Upper lobe of left lung (tissue), 6 donors: ENCODE measurements at regions not wholly inside any gene's neighbourhood (a gene's known extent, or its start where the extent isn't known, plus 50 kb on each side); places are given as distances from the start of the nearest gene placed in this dataset.

Source experiments
- ATAC-seq, 2 donors: fragments of 200-7000 bp; cut with Tn5 transposase; one replicate each; pipeline ENCODE4 v1.9.1; 2022; ENCODE audit warnings: mild to moderate bottlenecking in 2 of 2, moderate library complexity in 2 of 2; ENCODE audit not compliant: low FRiP score in 2 of 2
- DNase-seq, 2 donors: peaks; one replicate each; pipeline ENCODE4 v3.0.0-alpha.2; 2019 to 2020
- H3K27ac ChIP-seq, 4 donors: fragments of 200-600 bp; sonication (generic); one replicate each; pipeline ENCODE4 v1.5.1; 2016 to 2019
- H3K27me3 ChIP-seq, 4 donors: fragments of 200-600 bp; sonication (generic); one replicate each; pipeline ENCODE4 v1.5.1; 2017 to 2019
- H3K36me3 ChIP-seq, 4 donors: fragments of 200-600 bp; sonication (generic); one replicate each; pipeline ENCODE4 v1.5.1; 2016 to 2019
- H3K4me1 ChIP-seq, 4 donors: fragments of 200-600 bp; sonication (generic); one replicate each; pipeline ENCODE4 v1.5.1; 2018 to 2019
- H3K4me3 ChIP-seq, 4 donors: fragments of 200-600 bp; sonication (generic); one replicate each; pipeline ENCODE4 v1.5.1; 2017 to 2019; ENCODE audit warnings: mild to moderate bottlenecking in 2 of 4, moderate library complexity in 1 of 4
- H3K9me3 ChIP-seq, 4 donors: fragments of 200-600 bp; sonication (generic); one replicate each; pipeline ENCODE4 v1.5.1; 2018 to 2019
- EP300 ChIP-seq, 4 donors: sonication (generic); formaldehyde crosslinking; IDR thresholded peaks; one replicate each; pipeline ENCODE4 v1.5.1; 2017; ENCODE audit warnings: antibody characterized with exemption in 4 of 4, control low read depth in 2 of 4
- POLR2A ChIP-seq, 4 donors: fragments of 450-650 bp; IDR thresholded peaks; one replicate each; pipeline ENCODE4 v1.5.1; 2016 to 2017; ENCODE audit warnings: antibody characterized with exemption in 4 of 4, mild to moderate bottlenecking in 2 of 4
- POLR2AphosphoS5 ChIP-seq, 2 donors: sonication (generic); formaldehyde crosslinking; IDR thresholded peaks; one replicate each; pipeline ENCODE4 v1.5.1; 2017; ENCODE audit warnings: antibody characterized with exemption in 2 of 2
- WGBS, 2 donors: methylation state at CpG; one replicate each; pipeline ENCODE4 v1.1.5; 2017 to 2018; 5-methylcytosine and 5-hydroxymethylcytosine counted together
- TF ChIP-seq, protein P1 (sequence below), 6 experiments: fragments of 450-650 bp in 4 of 6; fragments of 200-600 bp in 2 of 6; sonication (generic) in 2 of 6; IDR thresholded peaks; one replicate each; pipeline ENCODE4 v1.5.1; 2016 to 2019; ENCODE audit warnings: antibody characterized with exemption in 6 of 6
- donor health status: DM: no; HTN: no; CAD: no; lungs with moderate emphysema.
- donor health status: DM: no; HTN: yes; CAD: no; lungs with severe emphysema.

DNA sequence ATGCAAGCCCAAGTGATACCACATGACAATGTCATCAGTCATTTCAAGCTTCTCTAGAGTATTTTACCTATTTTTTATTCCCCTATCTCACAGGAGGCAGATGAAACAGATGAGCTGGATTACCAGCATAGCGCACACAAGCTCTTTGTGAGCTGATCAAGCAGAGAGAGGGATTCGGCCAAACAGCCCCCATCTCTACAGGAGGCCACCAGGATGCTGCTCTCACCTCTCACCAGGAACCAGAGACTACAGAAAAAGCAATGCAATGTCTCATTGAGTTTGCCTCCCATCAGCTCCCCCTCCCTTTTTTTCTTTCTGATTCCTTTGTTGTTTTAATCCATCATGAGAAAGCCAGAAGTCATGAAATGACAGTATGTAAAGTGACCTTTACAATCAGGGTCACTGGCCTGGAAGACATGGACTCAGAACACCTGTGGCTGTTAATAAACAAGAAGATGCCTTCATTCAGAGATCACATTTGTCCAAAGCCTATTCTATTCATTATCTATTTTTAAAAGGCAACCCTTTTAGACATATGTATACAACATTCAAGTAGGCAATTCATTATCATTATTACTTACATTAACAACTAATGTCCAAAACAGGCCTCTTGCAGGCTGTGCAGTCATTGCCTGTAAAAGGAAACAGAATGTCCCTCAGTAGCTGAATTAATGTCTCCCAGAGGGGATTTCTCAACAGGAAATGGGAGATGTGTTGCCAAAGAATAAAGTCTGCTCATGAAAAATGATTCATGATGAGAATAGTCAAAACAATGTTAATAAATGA, 656.6 kb downstream of the TBC1D4 start:
- ATAC-seq (no peak), DNase-seq (no peak)
- TF ChIP-seq EP300 (IDR thresholded peaks at IDR 0.05) (no peak), POLR2A (IDR thresholded peaks at IDR 0.05) (no peak), POLR2AphosphoS5 (IDR thresholded peaks at IDR 0.05) (no peak)
- TF ChIP-seq, protein P1, sequence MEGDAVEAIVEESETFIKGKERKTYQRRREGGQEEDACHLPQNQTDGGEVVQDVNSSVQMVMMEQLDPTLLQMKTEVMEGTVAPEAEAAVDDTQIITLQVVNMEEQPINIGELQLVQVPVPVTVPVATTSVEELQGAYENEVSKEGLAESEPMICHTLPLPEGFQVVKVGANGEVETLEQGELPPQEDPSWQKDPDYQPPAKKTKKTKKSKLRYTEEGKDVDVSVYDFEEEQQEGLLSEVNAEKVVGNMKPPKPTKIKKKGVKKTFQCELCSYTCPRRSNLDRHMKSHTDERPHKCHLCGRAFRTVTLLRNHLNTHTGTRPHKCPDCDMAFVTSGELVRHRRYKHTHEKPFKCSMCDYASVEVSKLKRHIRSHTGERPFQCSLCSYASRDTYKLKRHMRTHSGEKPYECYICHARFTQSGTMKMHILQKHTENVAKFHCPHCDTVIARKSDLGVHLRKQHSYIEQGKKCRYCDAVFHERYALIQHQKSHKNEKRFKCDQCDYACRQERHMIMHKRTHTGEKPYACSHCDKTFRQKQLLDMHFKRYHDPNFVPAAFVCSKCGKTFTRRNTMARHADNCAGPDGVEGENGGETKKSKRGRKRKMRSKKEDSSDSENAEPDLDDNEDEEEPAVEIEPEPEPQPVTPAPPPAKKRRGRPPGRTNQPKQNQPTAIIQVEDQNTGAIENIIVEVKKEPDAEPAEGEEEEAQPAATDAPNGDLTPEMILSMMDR (IDR thresholded peaks at IDR 0.05), result no peak
- Histone ChIP-seq H3K9me3 (no peaks in the 10 kb centered on the region), H3K27me3 (no peaks in the 10 kb centered on the region), H3K27ac (no peak overlapping the region), H3K4me3 (no peak overlapping the region), H3K4me1 (peaks cover 0 to 5% (median 2%) of the 10 kb centered on the region in 4 donors), H3K36me3 (no peaks in the 10 kb centered on the region)
- WGBS, 2 donors, result 72 to 84% methylated on average over 2 of the region's 2 CpGs

DNA sequence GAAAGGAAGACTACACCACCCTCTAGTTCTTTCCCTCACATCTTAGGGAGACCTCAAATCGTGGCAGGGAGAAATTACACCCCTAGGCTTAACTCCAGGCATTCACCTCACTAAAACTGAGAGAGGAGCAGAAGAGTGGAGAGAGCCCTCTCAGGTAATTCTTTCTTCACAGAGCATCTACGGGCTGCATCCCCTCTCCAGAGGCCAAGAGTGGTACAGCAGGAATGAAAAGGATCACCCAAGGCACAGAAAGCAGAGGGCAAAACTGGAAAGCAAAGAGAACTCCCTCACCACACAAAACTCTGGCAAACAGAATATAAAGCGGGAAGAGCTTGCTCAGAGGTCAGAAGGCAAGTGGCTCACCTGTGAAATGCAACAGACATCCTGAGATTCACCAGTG, 661.2 kb downstream of the TBC1D4 start:
- 72 to 78% methylated on average over 3 of the region's 3 CpGs for WGBS, 2 donors

DNA sequence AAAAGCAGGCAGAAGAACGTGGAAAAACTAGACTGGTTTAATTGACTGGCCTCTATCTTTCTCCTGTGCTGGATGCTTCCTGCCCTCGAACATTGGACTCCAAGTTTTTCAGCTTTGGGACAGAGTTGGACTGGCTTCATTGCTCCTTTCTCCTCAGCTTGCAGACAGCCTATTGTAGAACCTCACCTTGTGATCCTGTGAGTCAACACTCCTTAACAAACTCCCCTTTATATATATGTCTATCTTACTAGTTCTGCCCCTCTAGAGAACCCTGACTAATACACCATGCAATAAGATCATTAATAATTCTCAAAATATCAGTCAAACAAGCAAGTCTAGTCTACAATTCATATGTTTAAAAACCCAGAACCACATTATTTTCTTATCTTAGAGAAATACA, 662.4 kb downstream of the TBC1D4 start:
- Histone ChIP-seq H3K27me3 (no peaks in the 10 kb centered on the region), H3K36me3 (no peaks in the 10 kb centered on the region), H3K9me3 (no peaks in the 10 kb centered on the region), H3K4me3 (no peak overlapping the region), H3K27ac (no peak overlapping the region), H3K4me1 (no peaks in the 10 kb centered on the region)
- WGBS, 2 donors, result 81 to 83% methylated on average over 2 of the region's 2 CpGs
- TF ChIP-seq POLR2A (IDR thresholded peaks at IDR 0.05) (no peak), POLR2AphosphoS5 (IDR thresholded peaks at IDR 0.05) (no peak), EP300 (IDR thresholded peaks at IDR 0.05) (no peak)
- TF ChIP-seq, protein P1 (IDR thresholded peaks at IDR 0.05), result no peak
- no peak for DNase-seq
- no peak for ATAC-seq

More for the DNA sequence above, 661.2 kb downstream of the TBC1D4 start:
- Histone ChIP-seq H3K4me3 (no peak overlapping the region), H3K4me1 (peaks cover 0 to 5% (median 2%) of the 10 kb centered on the region in 4 donors), H3K27me3 (no peaks in the 10 kb centered on the region), H3K36me3 (no peaks in the 10 kb centered on the region), H3K27ac (no peak overlapping the region), H3K9me3 (no peaks in the 10 kb centered on the region)
- ATAC-seq, result no peak
- no peak for TF ChIP-seq EP300 (IDR thresholded peaks at IDR 0.05)
- TF ChIP-seq, protein P1 (IDR thresholded peaks at IDR 0.05), result no peak
- DNase-seq, result no peak

DNA sequence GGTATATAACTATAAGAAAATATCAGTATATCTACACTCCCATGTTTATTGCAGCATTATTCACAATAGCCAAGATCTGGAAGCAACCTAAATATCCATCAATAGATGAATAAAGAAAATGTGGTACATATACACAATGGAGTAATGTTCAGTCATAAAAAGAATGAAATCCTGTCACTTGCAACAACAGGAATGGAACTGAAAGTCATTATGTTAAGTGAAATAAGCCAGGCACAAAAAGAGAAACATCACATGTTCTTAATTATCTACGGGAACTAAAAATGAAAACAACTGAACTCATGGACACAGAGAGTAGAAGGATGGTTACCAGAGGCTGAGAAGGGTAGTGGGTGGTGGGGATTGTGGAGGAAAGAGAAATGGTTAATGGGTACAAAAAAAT, 665.2 kb downstream of the TBC1D4 start:
- WGBS, 2 donors, result 87 to 91% methylated on average over 1 of the region's 1 CpG
- Histone ChIP-seq H3K27me3 (no peaks in the 10 kb centered on the region), H3K4me3 (no peak overlapping the region), H3K27ac (no peak overlapping the region), H3K36me3 (no peaks in the 10 kb centered on the region), H3K4me1 (no peaks in the 10 kb centered on the region), H3K9me3 (no peaks in the 10 kb centered on the region)
- no peak for ATAC-seq
- DNase-seq, result no peak
- no peak for TF ChIP-seq EP300 (IDR thresholded peaks at IDR 0.05)
- TF ChIP-seq, protein P1 (IDR thresholded peaks at IDR 0.05), result no peak
- no peak for TF ChIP-seq POLR2A (IDR thresholded peaks at IDR 0.05)
- TF ChIP-seq POLR2AphosphoS5 (IDR thresholded peaks at IDR 0.05), result no peak

DNA sequence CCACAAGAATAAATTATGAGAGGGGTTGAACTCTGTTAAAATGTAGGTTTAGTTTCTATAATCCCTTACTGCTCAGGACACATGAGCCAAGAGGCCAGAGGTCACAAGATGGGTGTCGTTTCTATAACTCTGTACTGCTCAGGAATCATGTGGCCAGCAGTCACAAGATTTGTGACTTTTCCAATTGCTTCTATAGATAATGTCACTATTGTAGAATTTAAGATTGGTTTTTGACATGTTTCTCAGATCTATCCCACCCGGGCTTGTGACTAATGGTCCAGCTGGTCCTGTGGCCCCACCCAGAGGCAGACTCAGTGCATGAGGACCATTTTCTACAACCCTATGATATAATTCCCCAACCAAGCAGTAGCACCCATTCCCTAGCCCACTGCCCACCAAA, 662.0 kb upstream of the KLF12 start:
- DNase-seq, result no peak
- TF ChIP-seq EP300 (IDR thresholded peaks at IDR 0.05) (no peak), POLR2A (IDR thresholded peaks at IDR 0.05) (no peak)
- Histone ChIP-seq H3K36me3 (no peaks in the 10 kb centered on the region), H3K4me3 (no peak overlapping the region), H3K9me3 (no peaks in the 10 kb centered on the region), H3K27ac (no peak overlapping the region), H3K27me3 (no peaks in the 10 kb centered on the region), H3K4me1 (no peaks in the 10 kb centered on the region)
- WGBS, 2 donors, result 89 to 94% methylated on average over 2 of the region's 2 CpGs
- no peak for ATAC-seq
